HEK293 (cell line): ENCODE measurements at regions not wholly inside any gene's neighbourhood (a gene's known extent, or its start where the extent isn't known, plus 50 kb on each side); places are given as distances from the start of the nearest gene placed in this dataset.

ENCODE experiments used
- CTCF ChIA-PET: fragments of 350-600 bp; formaldehyde crosslinking; extraction: SDS; loops from one replicate; lab custom pipeline; 2021; ENCODE audit warnings: antibody characterized with exemption; lab: Yijun Ruan, JAX
- POLR2A ChIA-PET: fragments of 300-600 bp; formaldehyde crosslinking; extraction: SDS; loops from one replicate; lab custom pipeline; 2020; ENCODE audit warnings: antibody characterized with exemption, inconsistent platforms; lab: Yijun Ruan, JAX
- H3K27ac ChIP-seq: fragments of 200-500 bp; sonication (Bioruptor generic); 2 replicates; pipeline ENCODE4 v1.5.1; 2014; ENCODE audit warnings: low read depth, low read length, control low read depth, inconsistent platforms; ENCODE audit errors: extremely low read depth
- H3K36me3 ChIP-seq, 2 experiments: fragments of 200-500 bp in 1 of 2; sonication (Bioruptor generic) in 1 of 2; 1 replicate in 1 of 2; 2 replicates in 1 of 2; pipeline ENCODE4 v1.5.1; 2014 to 2017; ENCODE audit warnings: inconsistent platforms in 2 of 2, low read length in 2 of 2; ENCODE audit not compliant: control insufficient read depth in 2 of 2, insufficient read depth in 1 of 2
- H3K4me1 ChIP-seq: fragments of 200-500 bp; sonication (Bioruptor generic); 2 replicates; pipeline ENCODE4 v1.5.1; 2014; ENCODE audit warnings: mild to moderate bottlenecking, low read length, inconsistent platforms; ENCODE audit not compliant: control insufficient read depth, insufficient read depth
- H3K4me3 ChIP-seq: 2 replicates; pipeline ENCODE4 v1.5.1; 2011; ENCODE audit warnings: low read depth, mild to moderate bottlenecking, control low read depth, low read length, moderate library complexity
- H3K9me3 ChIP-seq: fragments of 200-500 bp; sonication (Bioruptor generic); 2 replicates; pipeline ENCODE4 v1.5.1; 2014; ENCODE audit warnings: low read depth, low read length, inconsistent platforms; ENCODE audit not compliant: control insufficient read depth, insufficient read depth
- ATF2 ChIP-seq: fragments of 450-650 bp; formaldehyde crosslinking; IDR thresholded peaks from 2 replicates; pipeline ENCODE4 v1.5.1; 2016; ENCODE audit warnings: missing biosample characterization, missing genetic modification characterization, low read depth
- EGR2 ChIP-seq: fragments of 450-650 bp; formaldehyde crosslinking; IDR thresholded peaks from 2 replicates; pipeline ENCODE4 v1.5.1; 2016; ENCODE audit warnings: low read depth, missing biosample characterization, missing genetic modification characterization
- FEZF1 ChIP-seq: fragments of 450-650 bp; formaldehyde crosslinking; IDR thresholded peaks from 2 replicates; pipeline ENCODE4 v1.5.1; 2016; ENCODE audit warnings: missing biosample characterization, missing genetic modification characterization
- KLF7 ChIP-seq: fragments of 450-650 bp; formaldehyde crosslinking; IDR thresholded peaks from 2 replicates; pipeline ENCODE4 v1.5.1; 2016; ENCODE audit warnings: missing biosample characterization, missing genetic modification characterization, borderline replicate concordance
- PRDM4 ChIP-seq: fragments of 450-650 bp; formaldehyde crosslinking; IDR thresholded peaks from 2 replicates; pipeline ENCODE4 v1.5.1; 2017; ENCODE audit warnings: missing biosample characterization, missing genetic modification characterization
- PRDM6 ChIP-seq: fragments of 450-650 bp; formaldehyde crosslinking; IDR thresholded peaks from 2 replicates; pipeline ENCODE4 v1.5.1; 2017; ENCODE audit warnings: missing biosample characterization, missing genetic modification characterization
- ZBTB10 ChIP-seq: fragments of 450-650 bp; formaldehyde crosslinking; IDR thresholded peaks from 2 replicates; pipeline ENCODE4 v1.5.1; 2016; ENCODE audit warnings: missing biosample characterization, missing genetic modification characterization
- ZBTB17 ChIP-seq: fragments of 450-650 bp; formaldehyde crosslinking; IDR thresholded peaks from 2 replicates; pipeline ENCODE4 v1.5.1; 2016; ENCODE audit warnings: missing biosample characterization, missing genetic modification characterization
- ZNF157 ChIP-seq: fragments of 450-650 bp; formaldehyde crosslinking; IDR thresholded peaks from 2 replicates; pipeline ENCODE4 v1.5.1; 2016; ENCODE audit warnings: missing biosample characterization, missing genetic modification characterization
- ZNF174 ChIP-seq: fragments of 450-650 bp; formaldehyde crosslinking; IDR thresholded peaks from 2 replicates; pipeline ENCODE4 v1.5.0; 2017; ENCODE audit warnings: missing biosample characterization, mild to moderate bottlenecking, missing genetic modification characterization
- ZNF175 ChIP-seq: fragments of 450-650 bp; formaldehyde crosslinking; IDR thresholded peaks from 2 replicates; pipeline ENCODE4 v1.5.1; 2016; ENCODE audit warnings: missing biosample characterization, missing genetic modification characterization
- ZNF214 ChIP-seq: fragments of 450-650 bp; formaldehyde crosslinking; IDR thresholded peaks from 2 replicates; pipeline ENCODE4 v1.5.1; 2017; ENCODE audit warnings: missing biosample characterization, mild to moderate bottlenecking, missing genetic modification characterization, borderline replicate concordance
- ZNF221 ChIP-seq: fragments of 450-650 bp; formaldehyde crosslinking; IDR thresholded peaks from 2 replicates; pipeline ENCODE4 v1.5.1; 2017; ENCODE audit warnings: missing biosample characterization, missing genetic modification characterization, borderline replicate concordance
- ZNF292 ChIP-seq: fragments of 450-650 bp; formaldehyde crosslinking; IDR thresholded peaks from 2 replicates; pipeline ENCODE4 v1.5.1; 2016; ENCODE audit warnings: low read depth, missing biosample characterization, missing genetic modification characterization, borderline replicate concordance
- ZNF366 ChIP-seq: fragments of 450-650 bp; formaldehyde crosslinking; conservative IDR thresholded peaks from 2 replicates; pipeline ENCODE4 v1.5.1; 2016; ENCODE audit warnings: missing biosample characterization, missing genetic modification characterization
- ZNF426 ChIP-seq: fragments of 450-650 bp; formaldehyde crosslinking; IDR thresholded peaks from 2 replicates; pipeline ENCODE4 v1.5.1; 2017; ENCODE audit warnings: missing biosample characterization, missing genetic modification characterization, mild to moderate bottlenecking, inconsistent platforms, moderate library complexity
- ZNF518A ChIP-seq: fragments of 450-650 bp; formaldehyde crosslinking; conservative IDR thresholded peaks from 2 replicates; pipeline ENCODE4 v1.5.1; 2016; ENCODE audit warnings: low read depth, missing biosample characterization, missing genetic modification characterization
- ZNF544 ChIP-seq: fragments of 450-650 bp; formaldehyde crosslinking; IDR thresholded peaks from 2 replicates; pipeline ENCODE4 v1.5.0; 2017; ENCODE audit warnings: missing biosample characterization, missing genetic modification characterization
- ZNF580 ChIP-seq: fragments of 450-650 bp; formaldehyde crosslinking; IDR thresholded peaks from 2 replicates; pipeline ENCODE4 v1.5.1; 2016; ENCODE audit warnings: missing biosample characterization, missing genetic modification characterization
- ZNF692 ChIP-seq: fragments of 450-650 bp; formaldehyde crosslinking; IDR thresholded peaks from 2 replicates; pipeline ENCODE4 v1.5.1; 2016; ENCODE audit warnings: missing biosample characterization, missing genetic modification characterization
- ZNF747 ChIP-seq: fragments of 450-650 bp; formaldehyde crosslinking; IDR thresholded peaks from 2 replicates; pipeline ENCODE4 v1.5.1; 2016; ENCODE audit warnings: missing biosample characterization, missing genetic modification characterization

- TF ChIP-seq PRDM6 (tag by site-specific recombination) (peak; percentile 30; the same call in 1 of the 2 replicates), ZNF366 (tag by site-specific recombination) (0 out of 2 replicates have a peak, but pooled peaks have one; percentile 14), FEZF1 (tag by site-specific recombination) (peak; percentile 27; the same call in 1 of the 2 replicates)
These were observed 153.0 kb upstream of the ANK3 start (continued) for GRCh38 chr10:60542657-60543056.

- ChIA-PET POLR2A (no interaction called here), CTCF (no interaction called here)
- Histone ChIP-seq H3K9me3 (no peaks in the 10 kb centered on the region), H3K4me1 (no peaks in the 10 kb centered on the region), H3K27ac (no peak overlapping the region), H3K4me3 (no peak overlapping the region), H3K36me3 (no peaks in the 10 kb centered on the region)
- no peak for TF ChIP-seq ZNF518A (tag by site-specific recombination)
- TF ChIP-seq ZNF174 = no peak
- TF ChIP-seq ZNF692 (tag by site-specific recombination) = no peak
- TF ChIP-seq ZNF747 = no peak
- no peak for TF ChIP-seq ZNF214 (tag by site-specific recombination)
- no peak for TF ChIP-seq ZNF544 (tag by site-specific recombination)
- no peak for TF ChIP-seq PRDM4 (tag by site-specific recombination)
- TF ChIP-seq EGR2 = no peak
- TF ChIP-seq ATF2 (tag by site-specific recombination) = no peak
- no peak for TF ChIP-seq ZBTB10 (tag by site-specific recombination)
- no peak for TF ChIP-seq ZNF175 (tag by site-specific recombination)
- TF ChIP-seq ZNF157 (tag by site-specific recombination) = no peak
- no peak for TF ChIP-seq ZNF580 (tag by site-specific recombination)
- no peak for TF ChIP-seq ZNF221 (tag by site-specific recombination)
- no peak for TF ChIP-seq ZNF292 (tag by site-specific recombination)
- TF ChIP-seq ZNF366 (tag by site-specific recombination) = no peak
- TF ChIP-seq ZBTB17 (tag by site-specific recombination) = no peak
- no peak for TF ChIP-seq ZNF426 (tag by site-specific recombination)
- no peak for TF ChIP-seq KLF7 (tag by site-specific recombination)
These were observed 151.8 kb upstream of the ANK3 start for GRCh38 chr10:60541451-60541850.
